Left forelimb (tissue), 1 donor: ENCODE measurements at regions not wholly inside any gene's neighbourhood (a gene's known extent, or its start where the extent isn't known, plus 50 kb on each side); places are given as distances from the start of the nearest gene placed in this dataset.
"Not testable (repeated sequence)": the region's sequence is repeated elsewhere in the genome, so short reads cannot be mapped to it uniquely, and the experiment has no call there.

Source experiments
- DNase-seq: peaks from one replicate; pipeline ENCODE4 v3.0.0-alpha.2; 2018; ENCODE audit warnings: low spot score

GRCh38 chr14:51444353-51445000, 204.4 kb downstream of the TMX1 start:
- DNase-seq, result no peak

- no peak for DNase-seq
Measured at GRCh38 chr14:51445001-51445390, 204.9 kb downstream of the TMX1 start.

GRCh38 chr14:51446771-51447170, 204.9 kb upstream of the FRMD6 start:
- DNase-seq, result no peak

GRCh38 chr14:51447411-51447810, 204.3 kb upstream of the FRMD6 start:
- DNase-seq, result no peak

GRCh38 chr14:51448831-51449670, 202.7 kb upstream of the FRMD6 start:
- DNase-seq, result no peak

GRCh38 chr14:51449681-51450080, 202.0 kb upstream of the FRMD6 start:
- no peak for DNase-seq

- DNase-seq, result no peak
Measured at GRCh38 chr14:51451561-51451960, 200.1 kb upstream of the FRMD6 start.

GRCh38 chr14:51453869-51454268, 197.8 kb upstream of the FRMD6 start:
- no peak for DNase-seq

- DNase-seq, result no peak
Measured at GRCh38 chr14:51454351-51454750, 197.4 kb upstream of the FRMD6 start.

GRCh38 chr14:51455041-51455835, 196.5 kb upstream of the FRMD6 start:
- no peak for DNase-seq

- DNase-seq, result no peak
Measured at GRCh38 chr14:51457843-51458562, 193.7 kb upstream of the FRMD6 start.

- DNase-seq, result no peak
Measured at GRCh38 chr14:51458563-51458955, 193.2 kb upstream of the FRMD6 start.

- no peak for DNase-seq
Measured at GRCh38 chr14:51460011-51460410, 191.7 kb upstream of the FRMD6 start.

GRCh38 chr14:51462182-51462581, 189.5 kb upstream of the FRMD6 start:
- no peak for DNase-seq

GRCh38 chr14:51462706-51463105, 189.0 kb upstream of the FRMD6 start:
- no peak for DNase-seq

- DNase-seq, result no peak
Measured at GRCh38 chr14:51463461-51463860, 188.2 kb upstream of the FRMD6 start.

- DNase-seq, result no peak
Measured at GRCh38 chr14:51464411-51464810, 187.3 kb upstream of the FRMD6 start.

GRCh38 chr14:51465486-51465885, 186.2 kb upstream of the FRMD6 start:
- no peak for DNase-seq

- DNase-seq, result not testable (repeated sequence)
Measured at GRCh38 chr14:51467392-51467791, 184.3 kb upstream of the FRMD6 start.

GRCh38 chr14:51468523-51468922, 183.2 kb upstream of the FRMD6 start:
- no peak for DNase-seq

GRCh38 chr14:51472881-51473280, 178.8 kb upstream of the FRMD6 start:
- no peak for DNase-seq

GRCh38 chr14:51473351-51473750, 178.4 kb upstream of the FRMD6 start:
- no peak for DNase-seq
